ENCODE measurements at regions not wholly inside any gene's neighbourhood (a gene's known extent, or its start where the extent isn't known, plus 50 kb on each side); places are given as distances from the start of the nearest gene placed in this dataset.

- Histone ChIP-seq H3K27me3 (ENCODE audit: control insufficient read depth, insufficient read depth, low read length) (no peaks in the 10 kb centered on the region), H3K36me3 (ENCODE audit: control insufficient read depth, insufficient read depth, low read length) (no peaks in the 10 kb centered on the region), H3K9ac (ENCODE audit: low read length) (no peak overlapping the region), H3K4me1 (ENCODE audit: control insufficient read depth, insufficient read depth, low read length) (no peaks in the 10 kb centered on the region), H3K9me3 (ENCODE audit: control insufficient read depth, low read length) (no peaks in the 10 kb centered on the region), H3K4me3 (ENCODE audit: low read length) (no peak overlapping the region)
Observed at GRCh38 chr2:9732824-9733223, 102.0 kb upstream of the YWHAQ start.

GRCh38 chr2:9734308-9734707 lies 103.5 kb upstream of the YWHAQ start:
- Histone ChIP-seq H3K4me3 (ENCODE audit: low read length) (no peak overlapping the region), H3K4me1 (ENCODE audit: control insufficient read depth, insufficient read depth, low read length) (no peaks in the 10 kb centered on the region), H3K9me3 (ENCODE audit: control insufficient read depth, low read length) (no peaks in the 10 kb centered on the region), H3K27me3 (ENCODE audit: control insufficient read depth, insufficient read depth, low read length) (no peaks in the 10 kb centered on the region), H3K9ac (ENCODE audit: low read length) (no peak overlapping the region), H3K36me3 (ENCODE audit: control insufficient read depth, insufficient read depth, low read length) (no peaks in the 10 kb centered on the region)

GRCh38 chr2:9735335-9735734 lies 104.5 kb upstream of the YWHAQ start:
- Histone ChIP-seq H3K36me3 (ENCODE audit: control insufficient read depth, insufficient read depth, low read length) (no peaks in the 10 kb centered on the region), H3K4me1 (ENCODE audit: control insufficient read depth, insufficient read depth, low read length) (no peaks in the 10 kb centered on the region)

GRCh38 chr2:9736021-9736420 lies 105.2 kb upstream of the YWHAQ start:
- no peaks in the 10 kb centered on the region for H3K4me1 ChIP-seq (ENCODE audit: control insufficient read depth, insufficient read depth, low read length)
- no peaks in the 10 kb centered on the region for H3K27me3 ChIP-seq (ENCODE audit: control insufficient read depth, insufficient read depth, low read length)
- no peak overlapping the region for H3K4me3 ChIP-seq (ENCODE audit: low read length)
- H3K36me3 ChIP-seq (ENCODE audit: control insufficient read depth, insufficient read depth, low read length) = no peaks in the 10 kb centered on the region
- H3K9me3 ChIP-seq (ENCODE audit: control insufficient read depth, low read length) = no peaks in the 10 kb centered on the region
- H3K9ac ChIP-seq (ENCODE audit: low read length) = no peak overlapping the region

More at GRCh38 chr2:9735335-9735734, 104.5 kb upstream of the YWHAQ start:
- Histone ChIP-seq H3K4me3 (ENCODE audit: low read length) (no peak overlapping the region), H3K9me3 (ENCODE audit: control insufficient read depth, low read length) (no peaks in the 10 kb centered on the region), H3K9ac (ENCODE audit: low read length) (no peak overlapping the region), H3K27me3 (ENCODE audit: control insufficient read depth, insufficient read depth, low read length) (no peaks in the 10 kb centered on the region)

- Histone ChIP-seq H3K9ac (ENCODE audit: low read length) (no peak overlapping the region), H3K9me3 (ENCODE audit: control insufficient read depth, low read length) (no peaks in the 10 kb centered on the region), H3K4me1 (ENCODE audit: control insufficient read depth, insufficient read depth, low read length) (no peaks in the 10 kb centered on the region), H3K36me3 (ENCODE audit: control insufficient read depth, insufficient read depth, low read length) (no peaks in the 10 kb centered on the region), H3K27me3 (ENCODE audit: control insufficient read depth, insufficient read depth, low read length) (no peaks in the 10 kb centered on the region), H3K4me3 (ENCODE audit: low read length) (no peak overlapping the region)
Observed at GRCh38 chr2:9737053-9737875, 106.0 kb upstream of the TAF1B start.

- no peaks in the 10 kb centered on the region for H3K4me1 ChIP-seq (ENCODE audit: control insufficient read depth, insufficient read depth, low read length)
- H3K9me3 ChIP-seq (ENCODE audit: control insufficient read depth, low read length) = no peaks in the 10 kb centered on the region
- no peak overlapping the region for H3K9ac ChIP-seq (ENCODE audit: low read length)
- no peaks in the 10 kb centered on the region for H3K27me3 ChIP-seq (ENCODE audit: control insufficient read depth, insufficient read depth, low read length)
- H3K4me3 ChIP-seq (ENCODE audit: low read length) = no peak overlapping the region
- H3K36me3 ChIP-seq (ENCODE audit: control insufficient read depth, insufficient read depth, low read length) = no peaks in the 10 kb centered on the region
Observed at GRCh38 chr2:9738062-9738461, 105.2 kb upstream of the TAF1B start.

- H3K27me3 ChIP-seq (ENCODE audit: control insufficient read depth, insufficient read depth, low read length) = no peaks in the 10 kb centered on the region
- peak overlapping the region; percentile 62 for H3K9ac ChIP-seq (ENCODE audit: low read length)
- H3K4me1 ChIP-seq (ENCODE audit: control insufficient read depth, insufficient read depth, low read length) = no peaks in the 10 kb centered on the region
- no peak overlapping the region for H3K4me3 ChIP-seq (ENCODE audit: low read length)
- no peaks in the 10 kb centered on the region for H3K9me3 ChIP-seq (ENCODE audit: control insufficient read depth, low read length)
- H3K36me3 ChIP-seq (ENCODE audit: control insufficient read depth, insufficient read depth, low read length) = no peaks in the 10 kb centered on the region
Observed at GRCh38 chr2:9738535-9739496, 104.5 kb upstream of the TAF1B start.

GRCh38 chr2:9739531-9739964 lies 103.7 kb upstream of the TAF1B start:
- no peaks in the 10 kb centered on the region for H3K9me3 ChIP-seq (ENCODE audit: control insufficient read depth, low read length)
- H3K36me3 ChIP-seq (ENCODE audit: control insufficient read depth, insufficient read depth, low read length) = no peaks in the 10 kb centered on the region
- H3K9ac ChIP-seq (ENCODE audit: low read length) = peak overlapping the region; percentile 62
- no peaks in the 10 kb centered on the region for H3K4me1 ChIP-seq (ENCODE audit: control insufficient read depth, insufficient read depth, low read length)
- no peak overlapping the region for H3K4me3 ChIP-seq (ENCODE audit: low read length)
- no peaks in the 10 kb centered on the region for H3K27me3 ChIP-seq (ENCODE audit: control insufficient read depth, insufficient read depth, low read length)

- no peaks in the 10 kb centered on the region for H3K27me3 ChIP-seq (ENCODE audit: control insufficient read depth, insufficient read depth, low read length)
- H3K4me3 ChIP-seq (ENCODE audit: low read length) = no peak overlapping the region
- no peak overlapping the region for H3K9ac ChIP-seq (ENCODE audit: low read length)
- no peaks in the 10 kb centered on the region for H3K4me1 ChIP-seq (ENCODE audit: control insufficient read depth, insufficient read depth, low read length)
- H3K9me3 ChIP-seq (ENCODE audit: control insufficient read depth, low read length) = no peaks in the 10 kb centered on the region
- H3K36me3 ChIP-seq (ENCODE audit: control insufficient read depth, insufficient read depth, low read length) = no peaks in the 10 kb centered on the region
Observed at GRCh38 chr2:9740382-9741073, 102.7 kb upstream of the TAF1B start.

- Histone ChIP-seq H3K4me1 (ENCODE audit: control insufficient read depth, insufficient read depth, low read length) (no peaks in the 10 kb centered on the region), H3K9ac (ENCODE audit: low read length) (no peak overlapping the region), H3K4me3 (ENCODE audit: low read length) (no peak overlapping the region), H3K36me3 (ENCODE audit: control insufficient read depth, insufficient read depth, low read length) (no peaks in the 10 kb centered on the region), H3K9me3 (ENCODE audit: control insufficient read depth, low read length) (no peaks in the 10 kb centered on the region), H3K27me3 (ENCODE audit: control insufficient read depth, insufficient read depth, low read length) (no peaks in the 10 kb centered on the region)
Observed at GRCh38 chr2:9741110-9741509, 102.2 kb upstream of the TAF1B start.

- Histone ChIP-seq H3K4me3 (ENCODE audit: low read length) (no peak overlapping the region), H3K36me3 (ENCODE audit: control insufficient read depth, insufficient read depth, low read length) (no peaks in the 10 kb centered on the region), H3K27me3 (ENCODE audit: control insufficient read depth, insufficient read depth, low read length) (no peaks in the 10 kb centered on the region), H3K9ac (ENCODE audit: low read length) (no peak overlapping the region), H3K4me1 (ENCODE audit: control insufficient read depth, insufficient read depth, low read length) (no peaks in the 10 kb centered on the region), H3K9me3 (ENCODE audit: control insufficient read depth, low read length) (no peaks in the 10 kb centered on the region)
Observed at GRCh38 chr2:9742601-9743000, 100.7 kb upstream of the TAF1B start.
